Right ventricle myocardium inferior (tissue), 1 donor: ENCODE measurements at regions not wholly inside any gene's neighbourhood (a gene's known extent, or its start where the extent isn't known, plus 50 kb on each side); places are given as distances from the start of the nearest gene placed in this dataset.
"Not testable (repeated sequence)": the region's sequence is repeated elsewhere in the genome, so short reads cannot be mapped to it uniquely, and the experiment has no call there.

Experiments
- ATAC-seq: fragments of 200-7000 bp; cut with Tn5 transposase; one replicate; pipeline ENCODE4 v1.9.1; 2020; ENCODE audit warnings: mild to moderate bottlenecking, moderate library complexity
- DNase-seq: peaks from one replicate; pipeline ENCODE4 v3.0.0; 2021; ENCODE audit errors: missing footprints
- intact Hi-C: fragments of 100-400 bp; cut with DNase I; formaldehyde crosslinking; loops from one replicate; pipeline ENCODE4 v1.11.0; 2022
- donor health status: DM: no; HTN: yes; CAD: no; lungs with severe emphysema.

GRCh38 chr6:78192057-78192456 is 539.2 kb downstream of the MEI4 start:
- intact Hi-C loops, result no loop called here

GRCh38 chr6:78199044-78199443 is 546.2 kb downstream of the MEI4 start:
- intact Hi-C loops, result no loop called here
- no peak for DNase-seq
- no peak for ATAC-seq

More at GRCh38 chr6:78192057-78192456, 539.2 kb downstream of the MEI4 start:
- ATAC-seq, result no peak
- DNase-seq, result no peak

GRCh38 chr6:78222226-78222625 is 569.4 kb downstream of the MEI4 start:
- ATAC-seq (no peak), DNase-seq (no peak)
- intact Hi-C loops, result no loop called here

- DNase-seq, result no peak
- no peak for ATAC-seq
- intact Hi-C loops, result no loop called here
Observed at GRCh38 chr6:78231002-78231401, 578.2 kb downstream of the MEI4 start.

GRCh38 chr6:78243519-78243918 is 590.7 kb downstream of the MEI4 start:
- intact Hi-C loops, result no loop called here
- ATAC-seq (no peak), DNase-seq (no peak)

- DNase-seq, result no peak
- ATAC-seq, result no peak
- intact Hi-C loops, result no loop called here
Observed at GRCh38 chr6:78251931-78252330, 599.1 kb downstream of the MEI4 start.

GRCh38 chr6:78253618-78254017 is 600.8 kb downstream of the MEI4 start:
- ATAC-seq (no peak), DNase-seq (no peak)
- intact Hi-C loops, result no loop called here

GRCh38 chr6:78259935-78260334 is 607.1 kb downstream of the MEI4 start:
- ATAC-seq (no peak), DNase-seq (no peak)
- intact Hi-C loops, result loop anchor here (5.0 kb wide), 1 partner anchor 67 kb away; no protein-coding TSS in a partner anchor

- intact Hi-C loops, DNase-seq, ATAC-seq: not testable (repeated sequence)
Observed at GRCh38 chr6:78260427-78260826, 606.9 kb upstream of the IRAK1BP1 start.

- DNase-seq, result no peak
- intact Hi-C loops, result no loop called here
- no peak for ATAC-seq
Observed at GRCh38 chr6:78268591-78269452, 598.5 kb upstream of the IRAK1BP1 start.

GRCh38 chr6:78300885-78301284 is 566.5 kb upstream of the IRAK1BP1 start:
- ATAC-seq (no peak), DNase-seq (no peak)
- intact Hi-C loops, result no loop called here

- DNase-seq (no peak), ATAC-seq (no peak)
- intact Hi-C loops, result no loop called here
Observed at GRCh38 chr6:78302411-78302810, 564.9 kb upstream of the IRAK1BP1 start.

- no peak for ATAC-seq
- DNase-seq, result no peak
- intact Hi-C loops, result no loop called here
Observed at GRCh38 chr6:78308025-78308424, 559.3 kb upstream of the IRAK1BP1 start.

- no peak for ATAC-seq
- intact Hi-C loops, result no loop called here
- DNase-seq, result no peak
Observed at GRCh38 chr6:78322068-78322845, 545.1 kb upstream of the IRAK1BP1 start.

- ATAC-seq (no peak), DNase-seq (no peak)
- intact Hi-C loops, result no loop called here
Observed at GRCh38 chr6:78324213-78324612, 543.1 kb upstream of the IRAK1BP1 start.

GRCh38 chr6:78340755-78341154 is 526.6 kb upstream of the IRAK1BP1 start:
- intact Hi-C loops, result no loop called here
- no peak for ATAC-seq
- no peak for DNase-seq

- DNase-seq (no peak), ATAC-seq (no peak)
- intact Hi-C loops, result no loop called here
Observed at GRCh38 chr6:78345882-78346281, 521.5 kb upstream of the IRAK1BP1 start.

- no peak for ATAC-seq
- intact Hi-C loops, result no loop called here
- no peak for DNase-seq
Observed at GRCh38 chr6:78347191-78347916, 520.0 kb upstream of the IRAK1BP1 start.

GRCh38 chr6:78353040-78353439 is 514.3 kb upstream of the IRAK1BP1 start:
- ATAC-seq, result no peak
- no peak for DNase-seq
- intact Hi-C loops, result no loop called here
